ENCODE measurements at regions not wholly inside any gene's neighbourhood (a gene's known extent, or its start where the extent isn't known, plus 50 kb on each side); places are given as distances from the start of the nearest gene placed in this dataset.

GRCh38 chr7:9945857-9946256, 1027.8 kb upstream of the PHF14 start:
- TF ChIP-seq CTCF (IDR thresholded peaks at IDR 0.05; ENCODE audit: low read depth, low read length) = no peak
- no peak for DNase-seq (ENCODE audit: extremely low read depth, low read depth)

GRCh38 chr7:9955138-9955537, 1018.5 kb upstream of the PHF14 start:
- DNase-seq (ENCODE audit: extremely low read depth, low read depth) = no peak
- TF ChIP-seq CTCF (IDR thresholded peaks at IDR 0.05; ENCODE audit: low read depth, low read length) = no peak

GRCh38 chr7:9958486-9958885, 1015.2 kb upstream of the PHF14 start:
- DNase-seq (ENCODE audit: extremely low read depth, low read depth) = no peak
- TF ChIP-seq CTCF (IDR thresholded peaks at IDR 0.05; ENCODE audit: low read depth, low read length) = no peak

- no peak for TF ChIP-seq CTCF (IDR thresholded peaks at IDR 0.05; ENCODE audit: low read depth, low read length)
Measured at GRCh38 chr7:9960460-9960859, 1013.2 kb upstream of the PHF14 start.

GRCh38 chr7:9961161-9961922, 1012.3 kb upstream of the PHF14 start:
- no peak for TF ChIP-seq CTCF (IDR thresholded peaks at IDR 0.05; ENCODE audit: low read depth, low read length)
- no peak for DNase-seq (ENCODE audit: extremely low read depth, low read depth)

More at GRCh38 chr7:9960460-9960859, 1013.2 kb upstream of the PHF14 start:
- no peak for DNase-seq (ENCODE audit: extremely low read depth, low read depth)

- no peak for DNase-seq (ENCODE audit: extremely low read depth, low read depth)
- TF ChIP-seq CTCF (IDR thresholded peaks at IDR 0.05; ENCODE audit: low read depth, low read length) = no peak
Measured at GRCh38 chr7:9962742-9963141, 1010.9 kb upstream of the PHF14 start.

GRCh38 chr7:9978106-9979064, 995.3 kb upstream of the PHF14 start:
- no peak for DNase-seq (ENCODE audit: extremely low read depth, low read depth)
- no peak for TF ChIP-seq CTCF (IDR thresholded peaks at IDR 0.05; ENCODE audit: low read depth, low read length)
